ENCODE measurements at regions not wholly inside any gene's neighbourhood (a gene's known extent, or its start where the extent isn't known, plus 50 kb on each side); places are given as distances from the start of the nearest gene placed in this dataset.

DNA sequence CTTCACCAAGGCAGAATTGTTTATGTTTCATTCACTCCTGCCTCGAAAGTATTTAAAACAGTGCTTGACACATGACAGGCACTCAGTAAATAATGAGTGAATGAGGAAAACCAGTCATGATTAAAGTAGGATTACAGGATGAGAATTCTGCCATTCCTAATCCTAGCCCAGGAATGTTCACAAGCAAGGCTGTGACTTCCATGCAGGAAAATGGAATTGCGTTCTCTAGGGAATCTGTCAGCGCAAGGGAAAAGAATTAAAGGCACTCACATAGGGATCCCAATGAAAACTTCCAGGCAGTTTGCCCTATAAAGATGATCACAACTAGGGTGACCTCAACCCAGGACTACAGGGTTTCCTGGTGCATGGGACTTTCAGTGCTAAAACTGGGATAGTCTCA lies 143.4 kb downstream of the CYSLTR2 start:
- no peak for TF ChIP-seq CTCF (IDR thresholded peaks at IDR 0.05)
- no peak overlapping the region for H3K27ac ChIP-seq
- H3K36me3 ChIP-seq: no peaks in the 10 kb centered on the region
- ATAC-seq (no peak), DNase-seq (no peak)
- no peaks in the 10 kb centered on the region for H3K27me3 ChIP-seq
- H3K4me3 ChIP-seq: no peak overlapping the region
- H3K9me3 ChIP-seq: no peaks in the 10 kb centered on the region
- WGBS, 2 donors: 50 to 55% methylated on average over 3 of the region's 3 CpGs
- peaks cover 0 to 3% (median 0%) of the 10 kb centered on the region in 9 donors for H3K4me1 ChIP-seq
- intact Hi-C loops (cut with DNase I): no loop called here

DNA sequence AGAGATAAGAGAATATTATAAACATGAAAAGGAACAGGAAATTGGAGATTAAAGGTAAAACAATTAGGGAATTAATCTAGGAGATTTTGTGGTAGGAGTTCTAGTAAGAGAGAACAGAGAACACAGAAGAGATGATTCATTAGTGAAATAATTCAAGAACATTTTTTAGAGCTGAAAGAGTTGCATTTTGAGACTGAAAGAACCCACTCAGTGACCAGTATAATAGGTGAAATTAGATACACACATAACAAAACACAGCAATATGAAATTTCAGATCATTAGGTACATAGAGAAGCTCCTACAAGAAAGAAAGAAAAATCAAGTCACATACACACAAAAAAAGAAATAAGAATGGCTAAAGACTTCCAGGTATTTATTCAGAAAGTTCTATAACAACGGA lies 144.0 kb downstream of the CYSLTR2 start:
- Histone ChIP-seq H3K9me3 (no peaks in the 10 kb centered on the region), H3K36me3 (no peaks in the 10 kb centered on the region), H3K4me1 (no peaks in the 10 kb centered on the region), H3K27me3 (no peaks in the 10 kb centered on the region), H3K27ac (no peak overlapping the region), H3K4me3 (no peak overlapping the region)
- TF ChIP-seq CTCF (IDR thresholded peaks at IDR 0.05): no peak
- ATAC-seq: no peak
- DNase-seq: no peak
- intact Hi-C loops (cut with DNase I): no loop called here
- 92 to 96% methylated on average over 1 of the region's 1 CpG for WGBS, 2 donors

DNA sequence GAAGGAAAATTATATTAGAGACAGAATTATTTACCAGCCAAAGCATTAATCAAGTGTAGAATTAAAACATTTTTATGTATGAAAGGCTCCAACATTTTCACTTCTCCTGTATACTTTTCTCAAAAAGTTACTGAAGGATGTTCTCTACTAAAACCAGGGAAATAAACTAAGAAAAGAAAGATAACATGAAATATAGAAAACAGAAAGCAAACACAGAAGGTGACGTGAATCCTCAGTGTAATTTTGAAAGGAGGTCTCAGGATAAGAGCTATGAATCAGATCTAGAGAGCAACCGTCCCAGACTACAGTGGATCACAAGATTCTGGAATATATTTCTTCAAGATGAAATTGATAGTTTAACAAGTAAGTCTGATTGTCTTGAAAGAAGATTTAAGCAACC lies 144.5 kb downstream of the CYSLTR2 start:
- ATAC-seq: no peak
- TF ChIP-seq CTCF (IDR thresholded peaks at IDR 0.05): no peak
- intact Hi-C loops (cut with DNase I): no loop called here

DNA sequence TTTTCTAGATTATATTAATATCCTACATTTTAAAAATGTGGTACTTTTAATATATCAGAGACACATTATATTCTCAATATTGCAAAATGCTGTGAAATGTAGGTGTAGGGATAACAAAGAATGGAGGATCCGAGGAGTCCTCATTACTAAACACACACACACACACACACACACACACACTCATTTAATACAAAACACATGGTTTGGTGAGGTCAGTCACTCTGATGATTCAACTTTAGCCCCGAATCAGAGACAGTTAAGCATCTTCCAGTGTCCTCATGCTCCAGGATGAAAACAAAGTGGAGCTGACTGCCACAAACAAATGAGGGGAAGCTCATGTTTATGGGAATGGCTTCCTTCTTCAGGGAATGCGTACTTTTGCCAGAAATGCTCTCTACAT lies 147.5 kb downstream of the CYSLTR2 start:
- no peak for TF ChIP-seq CTCF (IDR thresholded peaks at IDR 0.05)
- intact Hi-C loops (cut with DNase I): no loop called here
- ATAC-seq: no peak
- H3K36me3 ChIP-seq: no peaks in the 10 kb centered on the region
- H3K27ac ChIP-seq: no peak overlapping the region
- whole genome bisulfite sequencing, 2 donors: 72 to 83% methylated on average over 3 of the region's 3 CpGs
- no peak overlapping the region for H3K4me3 ChIP-seq
- peaks cover 0 to 16% (median 0%) of the 10 kb centered on the region in 9 donors for H3K4me1 ChIP-seq
- H3K27me3 ChIP-seq: no peaks in the 10 kb centered on the region
- H3K9me3 ChIP-seq: peaks cover 0 to 5% (median 0%) of the 10 kb centered on the region in 11 donors
- no peak for DNase-seq

More for the DNA sequence above, 144.5 kb downstream of the CYSLTR2 start:
- no peak overlapping the region for H3K27ac ChIP-seq
- H3K4me3 ChIP-seq: no peak overlapping the region
- no peak for DNase-seq
- H3K27me3 ChIP-seq: no peaks in the 10 kb centered on the region
- 85 to 94% methylated on average over 2 of the region's 2 CpGs for WGBS, 2 donors
- H3K36me3 ChIP-seq: no peaks in the 10 kb centered on the region
- no peaks in the 10 kb centered on the region for H3K9me3 ChIP-seq
- no peaks in the 10 kb centered on the region for H3K4me1 ChIP-seq
